ENCODE measurements at regions not wholly inside any gene's neighbourhood (a gene's known extent, or its start where the extent isn't known, plus 50 kb on each side); places are given as distances from the start of the nearest gene placed in this dataset.

DNA sequence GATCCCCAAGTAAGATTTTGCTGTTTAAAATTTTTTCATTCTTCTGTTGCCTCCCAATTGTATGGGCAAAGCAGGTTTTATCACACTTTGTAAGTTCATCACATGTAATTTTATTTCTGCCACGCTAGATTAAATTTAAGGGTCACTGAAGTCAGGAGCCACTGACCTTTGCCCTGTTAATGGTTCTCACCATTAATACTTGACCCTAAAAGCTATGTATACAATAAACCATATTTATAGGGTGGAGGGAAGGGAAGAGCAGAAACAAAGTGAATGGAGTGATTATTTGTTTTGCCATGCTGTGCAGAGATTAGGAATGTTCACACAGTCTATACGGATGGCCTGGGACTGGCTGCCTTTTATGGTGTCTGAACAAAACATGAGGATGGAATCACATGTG, 186.7 kb downstream of the BMP2 start:
- no peak for DNase-seq (ENCODE audit: low read depth in 2 of 2)

DNA sequence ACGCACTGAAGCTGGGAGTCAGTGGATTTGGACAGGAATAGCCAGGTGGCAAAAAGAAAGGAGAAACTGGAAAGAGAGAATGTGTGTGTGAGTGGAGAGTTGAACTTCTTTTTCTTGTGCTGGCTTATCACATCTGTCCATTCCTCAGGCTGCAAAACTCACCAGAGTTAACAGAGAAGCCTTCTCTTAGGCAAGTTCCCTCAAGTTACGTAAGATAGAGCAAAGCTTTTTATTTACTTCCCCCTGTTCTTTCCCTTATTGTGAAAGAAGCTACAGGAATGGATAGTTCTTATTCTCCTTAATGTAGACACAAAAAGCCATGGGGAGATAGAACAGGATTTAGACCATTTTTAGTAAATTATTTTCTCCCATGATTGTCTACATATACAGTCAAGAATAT, 188.6 kb downstream of the BMP2 start:
- no peak for DNase-seq (ENCODE audit: low read depth in 2 of 2)

GRCh38 chr20:6956574-6956973, 189.1 kb downstream of the BMP2 start:
- DNase-seq (ENCODE audit: low read depth in 2 of 2), result peak in 1 of 2 donors; percentile 14

- DNase-seq (ENCODE audit: low read depth in 2 of 2), result no peak
These were observed 192.4 kb downstream of the BMP2 start for GRCh38 chr20:6959900-6960312.

DNA sequence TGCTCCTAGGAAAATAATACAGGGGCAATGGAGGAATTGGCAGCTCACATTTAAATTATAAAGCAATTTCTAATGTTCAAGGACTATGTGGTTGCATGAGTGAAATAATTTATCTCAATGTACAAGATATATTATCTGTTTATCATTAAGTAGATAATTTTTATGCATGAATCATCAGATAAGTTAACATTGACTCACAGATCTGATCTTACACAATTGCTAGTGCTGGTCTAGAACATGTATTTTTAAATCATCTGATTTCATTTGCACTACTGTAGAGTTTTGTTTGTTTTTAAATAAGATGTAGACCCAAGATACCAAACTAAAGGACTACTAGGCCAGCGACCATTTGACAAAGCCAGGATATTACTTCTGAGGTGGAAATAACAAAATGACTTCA, 199.2 kb downstream of the BMP2 start:
- no peak for DNase-seq (ENCODE audit: low read depth in 2 of 2)

DNA sequence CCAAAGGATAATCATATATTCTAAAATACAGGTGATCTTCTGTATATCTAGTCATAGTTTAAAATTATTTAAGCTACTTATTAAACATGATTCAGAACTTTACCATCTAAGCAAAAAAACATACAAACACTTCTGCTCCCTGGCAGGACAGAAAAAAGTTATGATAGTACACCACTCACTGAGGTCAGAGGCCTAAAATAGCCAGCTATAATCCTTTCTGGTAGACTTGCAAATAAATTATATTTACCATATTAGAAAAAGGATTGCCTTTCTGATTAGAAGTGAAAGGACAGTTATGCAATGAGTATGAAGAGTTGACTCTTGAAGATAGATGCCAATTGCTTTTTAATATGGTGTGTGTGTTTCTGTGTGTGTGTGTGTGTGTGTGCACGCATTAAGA, 207.4 kb downstream of the BMP2 start:
- no peak for DNase-seq (ENCODE audit: low read depth in 2 of 2)

- DNase-seq (ENCODE audit: low read depth in 2 of 2), result no peak
These were observed 207.8 kb downstream of the BMP2 start for GRCh38 chr20:6975311-6975710.

DNA sequence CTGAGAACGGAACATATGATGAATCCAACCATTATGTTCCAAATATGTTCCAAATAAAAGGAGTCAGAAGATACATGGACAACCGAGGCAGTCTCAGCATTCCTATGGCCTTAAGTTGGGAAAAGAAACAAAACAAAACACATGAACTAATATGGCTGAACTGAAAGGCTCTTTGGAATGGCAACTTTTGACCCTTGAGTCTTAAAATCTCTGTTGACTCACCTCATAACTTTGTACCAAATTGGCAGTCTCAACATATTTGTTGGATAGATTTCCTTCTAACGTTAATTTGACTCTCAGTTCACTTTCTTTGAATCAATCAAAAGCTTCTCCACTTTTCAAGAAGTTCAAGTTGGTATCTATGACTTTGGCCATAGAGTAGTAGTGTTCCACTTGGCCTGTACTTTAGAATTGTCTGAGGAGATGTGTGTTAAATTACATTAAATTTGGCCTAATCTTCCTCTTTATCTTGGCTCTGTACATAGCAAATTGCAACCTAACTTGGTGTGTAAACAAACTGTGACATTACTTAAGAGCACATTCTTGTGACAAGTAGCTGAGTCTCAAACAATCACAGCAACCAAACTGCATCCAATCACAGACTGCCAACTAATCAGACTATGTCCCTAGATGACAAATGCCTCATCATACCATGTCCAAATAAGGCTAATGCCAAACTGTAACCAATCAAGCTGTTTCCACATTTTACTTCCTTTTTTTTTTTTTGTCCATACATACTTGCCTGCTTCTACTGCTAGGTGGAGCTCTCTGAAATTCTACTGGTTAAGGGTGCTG, 208.8 kb downstream of the BMP2 start:
- DNase-seq (ENCODE audit: low read depth in 2 of 2), result no peak

- no peak for DNase-seq (ENCODE audit: low read depth in 2 of 2)
These were observed 212.1 kb downstream of the BMP2 start for GRCh38 chr20:6979621-6980020.

DNA sequence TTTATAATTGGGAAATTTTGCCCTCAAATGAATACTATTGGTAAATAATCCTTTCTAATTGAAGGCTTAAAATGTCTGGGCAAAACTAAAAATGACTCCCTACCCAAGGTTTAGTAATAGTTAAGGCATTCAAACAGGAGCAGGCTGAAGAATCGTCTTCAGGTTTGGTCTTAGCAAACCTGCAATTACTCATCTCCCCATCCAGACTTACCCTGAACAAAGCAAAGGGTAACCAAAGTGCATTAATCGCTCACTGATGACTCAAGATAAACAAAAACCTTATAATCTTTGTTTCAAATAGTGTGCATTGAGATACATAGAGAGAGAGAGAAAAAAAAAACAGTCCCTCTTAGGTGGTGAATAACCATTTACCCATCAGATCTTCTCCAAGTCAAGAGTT, 225.5 kb downstream of the BMP2 start:
- no peak for DNase-seq (ENCODE audit: low read depth in 2 of 2)

DNA sequence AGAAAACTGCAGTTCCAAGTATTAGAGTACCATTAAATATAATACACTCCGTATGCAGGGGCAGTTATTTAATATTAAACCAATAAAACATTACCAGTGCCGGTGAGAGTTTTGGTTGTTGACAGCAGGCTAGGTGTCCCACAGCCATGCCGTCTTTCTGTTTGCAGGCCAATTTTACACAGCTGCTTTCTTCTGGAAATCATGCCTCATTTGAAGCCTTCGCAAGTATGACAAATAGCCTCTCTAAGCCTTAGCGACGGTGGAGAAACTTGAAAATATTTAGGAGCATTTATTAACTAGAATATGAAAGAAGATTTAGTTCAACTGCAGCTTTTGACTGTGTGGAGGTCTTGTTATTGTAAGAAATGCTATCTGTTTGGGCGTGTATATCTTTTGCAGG, 226.0 kb downstream of the BMP2 start:
- DNase-seq (ENCODE audit: low read depth in 2 of 2), result no peak

GRCh38 chr20:6994452-6994851, 227.0 kb downstream of the BMP2 start:
- no peak for DNase-seq (ENCODE audit: low read depth in 2 of 2)

DNA sequence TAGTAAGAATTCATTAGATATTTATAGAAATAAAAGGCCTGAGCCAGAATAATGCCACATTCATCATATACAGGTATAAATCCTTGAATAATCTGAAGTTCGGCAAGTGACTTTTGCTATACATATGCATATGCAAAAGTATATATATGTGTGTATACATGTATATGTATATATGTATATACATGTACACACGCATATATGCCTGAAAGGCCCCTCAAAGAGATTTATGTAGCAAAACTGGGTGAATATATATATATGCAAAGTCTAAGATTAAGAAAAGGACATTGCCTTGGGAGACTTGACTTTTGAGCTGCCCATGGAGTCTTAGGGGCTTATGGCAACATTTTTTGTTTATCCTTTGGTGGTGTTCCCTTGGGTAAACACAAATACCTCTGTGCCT, 231.4 kb downstream of the BMP2 start:
- no peak for DNase-seq (ENCODE audit: low read depth in 2 of 2)

DNA sequence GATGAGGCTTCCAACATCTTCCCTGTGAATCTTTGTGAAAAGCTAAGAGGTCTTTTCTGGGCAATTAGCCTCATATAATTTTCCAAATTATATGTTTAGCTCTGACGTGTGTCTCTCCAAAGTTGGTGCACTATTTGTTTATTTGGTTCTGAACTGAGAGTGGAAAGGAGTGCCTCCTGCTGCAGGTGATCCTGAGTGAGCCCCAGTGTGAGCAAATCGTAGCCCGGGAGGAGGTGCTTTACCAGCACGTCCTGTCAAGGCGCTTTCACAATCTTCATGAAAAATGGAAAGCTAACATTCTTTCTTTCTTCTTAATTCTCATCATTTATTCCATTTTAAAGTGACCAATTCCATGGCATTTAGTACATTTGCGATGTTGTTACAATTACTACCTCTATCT, 231.9 kb downstream of the BMP2 start:
- DNase-seq (ENCODE audit: low read depth in 2 of 2), result no peak

DNA sequence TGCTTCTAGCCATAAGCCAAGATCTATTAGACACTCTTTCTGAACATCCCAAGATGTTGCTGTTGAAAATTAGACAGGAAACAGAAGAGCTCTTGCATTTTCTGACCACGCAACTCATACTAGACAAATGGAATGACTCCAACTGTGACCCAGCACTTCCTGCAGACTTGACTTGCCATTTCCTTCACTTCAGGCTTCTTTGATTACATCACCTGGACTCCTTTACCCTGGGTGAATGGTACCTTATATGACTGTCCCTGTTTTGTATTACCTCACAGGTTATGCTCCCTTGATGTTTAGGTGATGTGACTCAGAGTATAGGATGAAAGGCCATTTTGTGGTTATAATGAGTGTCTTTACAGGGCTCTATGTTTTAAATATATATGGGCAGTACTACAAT, 236.1 kb downstream of the BMP2 start:
- no peak for DNase-seq (ENCODE audit: low read depth in 2 of 2)

DNA sequence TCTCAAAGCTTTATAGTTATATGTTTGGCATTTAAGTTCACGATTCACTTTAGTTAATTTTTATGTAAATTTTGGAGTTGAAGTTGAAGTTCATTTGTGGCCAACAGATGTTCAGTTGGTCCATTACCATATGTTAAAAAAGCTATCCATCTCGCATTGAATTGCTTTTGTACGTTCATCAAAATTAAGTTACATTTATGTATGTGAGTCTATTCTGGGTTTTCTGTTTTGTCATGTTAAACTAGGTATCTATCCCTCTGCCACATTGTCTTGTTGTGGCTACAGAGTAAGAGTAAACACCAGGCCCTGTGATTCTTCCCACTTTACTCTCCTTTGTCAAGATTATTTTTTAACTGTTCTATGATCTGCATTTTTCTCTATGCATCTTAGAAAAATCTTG, 237.3 kb downstream of the BMP2 start:
- no peak for DNase-seq (ENCODE audit: low read depth in 2 of 2)

DNA sequence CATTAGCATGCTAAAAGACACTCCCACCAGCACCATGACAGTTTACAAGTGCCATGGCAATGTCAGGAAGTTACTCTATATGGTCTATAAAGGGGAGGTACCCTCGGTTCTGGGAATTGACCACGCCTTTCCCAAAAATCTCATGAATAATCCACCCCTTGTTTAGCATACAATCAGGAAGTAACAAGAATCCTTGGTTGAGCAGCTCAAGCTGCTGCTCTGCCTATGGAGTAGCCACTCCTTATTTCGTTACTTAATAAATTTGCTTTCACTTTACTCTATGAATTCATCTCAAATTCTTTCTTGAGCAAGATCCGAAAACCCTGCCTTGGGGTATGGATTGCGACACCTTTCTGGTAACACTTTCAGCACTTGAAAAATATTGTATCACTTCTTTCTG, 243.0 kb downstream of the BMP2 start:
- DNase-seq (ENCODE audit: low read depth in 2 of 2), result no peak

- DNase-seq (ENCODE audit: low read depth in 2 of 2), result no peak
These were observed 247.8 kb downstream of the BMP2 start for GRCh38 chr20:7015257-7015656.

- DNase-seq (ENCODE audit: low read depth in 2 of 2), result no peak
These were observed 255.1 kb downstream of the BMP2 start for GRCh38 chr20:7022597-7022996.

- no peak for DNase-seq (ENCODE audit: low read depth in 2 of 2)
These were observed 258.1 kb downstream of the BMP2 start for GRCh38 chr20:7025635-7026034.

DNA sequence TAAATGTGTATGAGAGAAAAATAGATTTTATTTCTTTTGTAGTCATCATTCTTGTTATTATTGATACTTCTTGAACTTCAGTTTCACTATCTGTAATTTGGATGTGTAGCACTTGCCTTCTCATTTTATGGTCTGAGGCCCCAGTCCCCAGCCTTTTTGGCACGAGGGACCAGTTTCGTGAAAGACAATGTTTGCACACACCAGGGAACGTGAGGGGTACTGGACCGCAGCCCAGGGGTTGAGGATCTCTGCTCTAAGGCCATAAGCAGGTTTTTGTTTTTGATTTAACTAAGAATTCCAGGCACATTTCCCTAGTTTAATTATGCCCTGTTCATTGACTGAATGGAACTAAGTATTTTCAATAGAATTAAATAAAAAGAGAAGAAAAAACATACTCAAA, 261.5 kb downstream of the BMP2 start:
- DNase-seq (ENCODE audit: low read depth in 2 of 2), result no peak

GRCh38 chr20:7031222-7031621, 263.7 kb downstream of the BMP2 start:
- DNase-seq (ENCODE audit: low read depth in 2 of 2), result no peak

- DNase-seq (ENCODE audit: low read depth in 2 of 2), result no peak
These were observed 270.5 kb downstream of the BMP2 start for GRCh38 chr20:7038029-7038428.

DNA sequence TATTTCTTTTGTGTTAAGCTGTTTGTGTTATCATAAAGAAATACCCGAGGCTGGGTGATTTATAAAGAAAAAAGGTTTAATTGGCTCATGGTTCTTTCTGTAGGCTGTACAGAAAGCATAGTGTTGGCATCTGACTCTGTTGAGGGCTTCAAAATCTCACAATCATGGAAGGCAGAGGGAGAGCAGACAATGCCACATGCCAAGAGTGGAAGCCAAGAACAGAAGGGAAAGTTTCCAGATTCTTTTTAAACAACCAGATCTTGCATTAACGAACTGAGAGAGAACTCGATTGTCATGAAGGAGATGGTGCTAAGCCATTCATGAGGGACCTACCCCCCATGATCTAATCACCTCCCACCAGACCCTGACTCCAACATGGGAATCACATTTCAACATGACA, 290.1 kb downstream of the BMP2 start:
- DNase-seq (ENCODE audit: low read depth in 2 of 2), result no peak
